Panc1 (cell line): ENCODE measurements at regions not wholly inside any gene's neighbourhood (a gene's known extent, or its start where the extent isn't known, plus 50 kb on each side); places are given as distances from the start of the nearest gene placed in this dataset.

Experiments
- ATAC-seq: fragments of 200-7000 bp; cut with Tn5 transposase; 2 replicates; pipeline ENCODE4 v1.9.1; 2020; ENCODE audit warnings: mild to moderate bottlenecking, moderate library complexity
- BruUV-seq: library from RNA; stranded (reverse); fragments of 400-500 nt; replicated peaks from 2 replicates; lab custom pipeline; 2021; lab: Mats Ljungman, UMichigan
- CTCF ChIA-PET: fragments of 300-600 bp; sonication (Branson Sonifier 250); formaldehyde crosslinking; loops from one replicate; lab custom pipeline; 2022; ENCODE audit warnings: antibody characterized with exemption; lab: Charles Lee
- POLR2A ChIA-PET: fragments of 300-600 bp; sonication (Branson Sonifier 250); formaldehyde crosslinking; loops from one replicate; lab custom pipeline; 2022; ENCODE audit warnings: antibody characterized with exemption; lab: Charles Lee
- DNase-seq: peaks from one replicate; pipeline ENCODE4 v3.0.0-alpha.2; 2010; ENCODE audit warnings: low read depth, low spot score
- H3K27ac ChIP-seq: 2 replicates; pipeline ENCODE4 v1.5.1; 2011; ENCODE audit warnings: mild to moderate bottlenecking, low read length, inconsistent platforms
- H3K27me3 ChIP-seq: fragments of 200-500 bp; sonication (Bioruptor generic); 2 replicates; pipeline ENCODE4 v1.6.0; 2014; ENCODE audit warnings: low read length, inconsistent platforms; ENCODE audit not compliant: control insufficient read depth, insufficient read depth
- H3K36me3 ChIP-seq: fragments of 200-500 bp; sonication (Bioruptor generic); 2 replicates; pipeline ENCODE4 v1.5.1; 2014; ENCODE audit warnings: inconsistent platforms, mild to moderate bottlenecking, low read length, moderate library complexity; ENCODE audit not compliant: control insufficient read depth, insufficient read depth
- H3K4me1 ChIP-seq: 2 replicates; pipeline ENCODE4 v1.5.1; 2011; ENCODE audit warnings: inconsistent platforms, mild to moderate bottlenecking, low read length, moderate library complexity; ENCODE audit not compliant: control insufficient read depth, insufficient read depth
- H3K4me3 ChIP-seq, 2 experiments: 2 replicates each; pipeline ENCODE4 v1.5.1; 2011 to 2012; ENCODE audit warnings: low read depth in 2 of 2, low read length in 2 of 2, mild to moderate bottlenecking in 2 of 2, inconsistent platforms in 1 of 2, moderate library complexity in 1 of 2
- H3K9me3 ChIP-seq: fragments of 200-500 bp; sonication (Bioruptor generic); 2 replicates; pipeline ENCODE4 v1.5.1; 2014; ENCODE audit warnings: low read depth, mild to moderate bottlenecking, inconsistent platforms, low read length, moderate library complexity; ENCODE audit not compliant: control insufficient read depth, insufficient read depth
- POLR2AphosphoS5 ChIP-seq: IDR thresholded peaks from 2 replicates; pipeline ENCODE4 v1.6.1; 2012; ENCODE audit warnings: mild to moderate bottlenecking, low read depth, low read length, moderate library complexity
- SIN3A ChIP-seq: IDR thresholded peaks from 2 replicates; pipeline ENCODE4 v1.6.1; 2012; ENCODE audit warnings: low read depth, mild to moderate bottlenecking, low read length, moderate library complexity, borderline replicate concordance; ENCODE audit not compliant: insufficient read depth
- TCF7L2 ChIP-seq: IDR thresholded peaks from 2 replicates; pipeline ENCODE4 v1.6.1; 2011; ENCODE audit warnings: mild to moderate bottlenecking, low read depth, low read length, inconsistent platforms
- in situ Hi-C: cut with HindIII; loops from 2 replicates; pipeline ENCODE4 v1.10.0; 2016; ENCODE audit warnings: low sequenced_read_pairs, low pct_unique_long_range_greater_than_20kb
- intact Hi-C: fragments of 100-400 bp; cut with micrococcal nuclease; formaldehyde crosslinking; loops from one replicate; pipeline ENCODE4 v1.10.0; 2022; ENCODE audit not compliant: unreplicated experiment
- TF ChIP-seq, protein P1 (sequence below), 2 experiments: IDR thresholded peaks; 2 replicates each; pipeline ENCODE4 v1.6.1; 2011 to 2012; ENCODE audit warnings: low read depth in 2 of 2, control low read depth in 1 of 2, low read length in 1 of 2, mild to moderate bottlenecking in 1 of 2, moderate library complexity in 1 of 2; ENCODE audit not compliant: insufficient read depth in 1 of 2
- TF ChIP-seq, protein P2 (sequence below): fragments of 450-650 bp; IDR thresholded peaks from 2 replicates; pipeline ENCODE4 v1.5.1; 2017; ENCODE audit warnings: mild to moderate bottlenecking

DNA sequence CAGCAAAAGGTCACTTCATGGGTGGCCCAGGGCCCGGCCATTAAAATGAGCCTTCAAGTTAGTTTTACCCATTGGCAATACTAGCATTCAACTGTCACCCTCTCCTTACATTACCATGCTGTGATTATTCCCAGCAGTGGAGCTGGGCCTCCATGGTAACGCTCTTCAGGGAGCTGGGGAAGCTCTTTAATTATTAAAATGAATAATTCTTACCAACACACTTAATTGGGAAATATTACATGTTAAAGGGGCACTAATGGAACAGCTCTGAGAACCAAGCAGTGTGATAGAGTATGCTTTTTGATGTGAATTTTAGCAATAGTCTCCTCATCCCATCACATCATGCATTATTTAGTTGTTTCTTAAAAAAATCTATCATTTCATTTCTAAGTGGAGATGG is 187.2 kb downstream of the CEMIP2 start:
- ATAC-seq (no peak), DNase-seq (no peak)
- no peaks in the 10 kb centered on the region for H3K4me1 ChIP-seq
- no peaks in the 10 kb centered on the region for H3K36me3 ChIP-seq
- BruUV-seq: no TSS peak
- H3K9me3 ChIP-seq: no peaks in the 10 kb centered on the region
- H3K27me3 ChIP-seq: no peaks in the 10 kb centered on the region
- POLR2A ChIA-PET: no interaction called here
- no peak overlapping the region for H3K4me3 ChIP-seq
- in situ Hi-C loops: no loop called here
- TF ChIP-seq SIN3A (no peak), TCF7L2 (no peak), POLR2AphosphoS5 (no peak)
- TF ChIP-seq, protein P1, sequence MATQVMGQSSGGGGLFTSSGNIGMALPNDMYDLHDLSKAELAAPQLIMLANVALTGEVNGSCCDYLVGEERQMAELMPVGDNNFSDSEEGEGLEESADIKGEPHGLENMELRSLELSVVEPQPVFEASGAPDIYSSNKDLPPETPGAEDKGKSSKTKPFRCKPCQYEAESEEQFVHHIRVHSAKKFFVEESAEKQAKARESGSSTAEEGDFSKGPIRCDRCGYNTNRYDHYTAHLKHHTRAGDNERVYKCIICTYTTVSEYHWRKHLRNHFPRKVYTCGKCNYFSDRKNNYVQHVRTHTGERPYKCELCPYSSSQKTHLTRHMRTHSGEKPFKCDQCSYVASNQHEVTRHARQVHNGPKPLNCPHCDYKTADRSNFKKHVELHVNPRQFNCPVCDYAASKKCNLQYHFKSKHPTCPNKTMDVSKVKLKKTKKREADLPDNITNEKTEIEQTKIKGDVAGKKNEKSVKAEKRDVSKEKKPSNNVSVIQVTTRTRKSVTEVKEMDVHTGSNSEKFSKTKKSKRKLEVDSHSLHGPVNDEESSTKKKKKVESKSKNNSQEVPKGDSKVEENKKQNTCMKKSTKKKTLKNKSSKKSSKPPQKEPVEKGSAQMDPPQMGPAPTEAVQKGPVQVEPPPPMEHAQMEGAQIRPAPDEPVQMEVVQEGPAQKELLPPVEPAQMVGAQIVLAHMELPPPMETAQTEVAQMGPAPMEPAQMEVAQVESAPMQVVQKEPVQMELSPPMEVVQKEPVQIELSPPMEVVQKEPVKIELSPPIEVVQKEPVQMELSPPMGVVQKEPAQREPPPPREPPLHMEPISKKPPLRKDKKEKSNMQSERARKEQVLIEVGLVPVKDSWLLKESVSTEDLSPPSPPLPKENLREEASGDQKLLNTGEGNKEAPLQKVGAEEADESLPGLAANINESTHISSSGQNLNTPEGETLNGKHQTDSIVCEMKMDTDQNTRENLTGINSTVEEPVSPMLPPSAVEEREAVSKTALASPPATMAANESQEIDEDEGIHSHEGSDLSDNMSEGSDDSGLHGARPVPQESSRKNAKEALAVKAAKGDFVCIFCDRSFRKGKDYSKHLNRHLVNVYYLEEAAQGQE (IDR thresholded peaks at IDR 0.05; ENCODE audit: insufficient read depth in 1 of 2, low read depth in 2 of 2, low read length in 1 of 2): no peak
- TF ChIP-seq, protein P2, sequence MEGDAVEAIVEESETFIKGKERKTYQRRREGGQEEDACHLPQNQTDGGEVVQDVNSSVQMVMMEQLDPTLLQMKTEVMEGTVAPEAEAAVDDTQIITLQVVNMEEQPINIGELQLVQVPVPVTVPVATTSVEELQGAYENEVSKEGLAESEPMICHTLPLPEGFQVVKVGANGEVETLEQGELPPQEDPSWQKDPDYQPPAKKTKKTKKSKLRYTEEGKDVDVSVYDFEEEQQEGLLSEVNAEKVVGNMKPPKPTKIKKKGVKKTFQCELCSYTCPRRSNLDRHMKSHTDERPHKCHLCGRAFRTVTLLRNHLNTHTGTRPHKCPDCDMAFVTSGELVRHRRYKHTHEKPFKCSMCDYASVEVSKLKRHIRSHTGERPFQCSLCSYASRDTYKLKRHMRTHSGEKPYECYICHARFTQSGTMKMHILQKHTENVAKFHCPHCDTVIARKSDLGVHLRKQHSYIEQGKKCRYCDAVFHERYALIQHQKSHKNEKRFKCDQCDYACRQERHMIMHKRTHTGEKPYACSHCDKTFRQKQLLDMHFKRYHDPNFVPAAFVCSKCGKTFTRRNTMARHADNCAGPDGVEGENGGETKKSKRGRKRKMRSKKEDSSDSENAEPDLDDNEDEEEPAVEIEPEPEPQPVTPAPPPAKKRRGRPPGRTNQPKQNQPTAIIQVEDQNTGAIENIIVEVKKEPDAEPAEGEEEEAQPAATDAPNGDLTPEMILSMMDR: no peak
- H3K27ac ChIP-seq: no peak overlapping the region
- intact Hi-C loops: no loop called here
- CTCF ChIA-PET: no interaction called here

DNA sequence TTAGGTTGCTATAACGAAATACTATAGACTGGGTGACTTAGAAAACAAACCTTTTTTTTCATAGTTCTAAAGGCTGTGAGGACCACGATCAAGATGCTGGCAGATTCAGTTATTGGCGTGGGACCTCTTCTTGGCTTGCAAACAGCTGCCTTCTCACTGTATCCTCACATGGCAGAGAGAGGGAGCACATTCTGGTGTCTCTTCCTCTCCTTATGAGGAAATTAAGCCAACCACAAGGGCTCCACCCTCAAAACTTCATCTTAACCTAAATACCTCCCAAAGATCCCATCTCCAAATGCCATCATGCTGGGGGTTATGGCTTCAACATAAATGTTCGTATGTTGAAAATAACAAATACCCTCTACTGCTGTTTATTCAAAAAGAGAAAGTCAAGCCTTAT is 197.1 kb downstream of the CEMIP2 start:
- in situ Hi-C loops: no loop called here

More for the DNA sequence above, 197.1 kb downstream of the CEMIP2 start:
- intact Hi-C loops: no loop called here
- Histone ChIP-seq H3K9me3 (no peaks in the 10 kb centered on the region), H3K4me1 (no peaks in the 10 kb centered on the region), H3K4me3 (no peak overlapping the region), H3K27me3 (no peaks in the 10 kb centered on the region), H3K27ac (no peak overlapping the region), H3K36me3 (no peaks in the 10 kb centered on the region)
- ATAC-seq: no peak
- TF ChIP-seq POLR2AphosphoS5 (no peak), SIN3A (no peak), TCF7L2 (no peak)
- TF ChIP-seq, protein P2: no peak
- TF ChIP-seq, protein P1 (IDR thresholded peaks at IDR 0.05; ENCODE audit: insufficient read depth in 1 of 2, low read depth in 2 of 2, low read length in 1 of 2): no peak
- CTCF ChIA-PET: no interaction called here
- no peak for DNase-seq
- BruUV-seq: no TSS peak
- POLR2A ChIA-PET: no interaction called here
